ENCODE measurements at regions not wholly inside any gene's neighbourhood (a gene's known extent, or its start where the extent isn't known, plus 50 kb on each side); places are given as distances from the start of the nearest gene placed in this dataset.

DNA sequence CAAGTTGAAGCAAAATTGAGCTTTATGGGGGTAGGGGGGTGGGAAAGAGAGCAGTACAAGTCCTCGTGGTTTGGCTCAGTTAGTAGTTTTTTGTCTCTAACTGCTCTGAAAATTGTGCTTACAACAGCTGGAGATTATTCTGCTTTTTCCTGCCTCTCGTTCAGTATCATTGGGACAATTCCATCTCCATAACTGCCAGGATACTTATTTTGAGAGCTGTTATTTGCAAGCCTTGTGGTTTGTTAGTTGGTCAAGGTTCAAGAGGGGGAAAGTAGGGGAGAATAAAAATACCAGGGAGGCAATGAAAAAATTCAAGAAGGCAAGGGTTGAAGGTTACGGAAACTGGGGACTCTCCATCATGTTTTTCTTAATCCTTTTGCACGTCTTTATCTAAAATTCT is 811.8 kb upstream of the ADGRL2 start (continued):
- TF ChIP-seq NRF1 (IDR thresholded peaks at IDR 0.05; ENCODE audit: low read depth, low read length): no peak

GRCh38 chr1:80987824-80988223 is 812.9 kb upstream of the ADGRL2 start:
- Histone ChIP-seq H2BK12ac (ENCODE audit: low read depth, low read length) (no peak overlapping the region), H3K23ac (ENCODE audit: insufficient read length) (no peak overlapping the region), H3K4me2 (ENCODE audit: insufficient read depth in 1 of 2, low read depth in 2 of 2, low read length in 2 of 2) (no peak overlapping the region), H2BK5ac (ENCODE audit: low read depth, low read length) (no peak overlapping the region), H3K14ac (ENCODE audit: insufficient read length) (no peak overlapping the region), H2AK5ac (ENCODE audit: low read depth, low read length) (no peak overlapping the region), H2BK20ac (ENCODE audit: low read length) (no peak overlapping the region), H3K27ac (ENCODE audit: low read depth, low read length) (no peak overlapping the region), H4K20me1 (replicated peaks in 1 of 2; ENCODE audit: control insufficient read depth in 1 of 2, insufficient read depth in 2 of 2, low read length in 2 of 2) (no peaks in the 10 kb centered on the region), H2BK15ac (ENCODE audit: low read length) (no peak overlapping the region), H3K18ac (ENCODE audit: extremely low read depth, low read length) (no peak overlapping the region), H2AFZ (ENCODE audit: low read length) (no peak overlapping the region), H3K4ac (replicated peaks; ENCODE audit: insufficient read length, low read depth, low read length) (no peak overlapping the region), H4K8ac (ENCODE audit: extremely low read depth, insufficient read depth, low read length) (no peak overlapping the region), H3K56ac (replicated peaks; ENCODE audit: insufficient read length, low read depth, low read length) (no peak overlapping the region), H3K4me1 (replicated peaks in 1 of 4; ENCODE audit: control insufficient read depth in 3 of 4, insufficient read depth in 4 of 4, low read length in 3 of 4) (peaks cover 0 to 2% (median 0%) of the 10 kb centered on the region in 4 experiments; a peak in 2 of 7 replicates), H3K79me1 (ENCODE audit: low read depth, low read length) (no peaks in the 10 kb centered on the region), H3K36me3 (ENCODE audit: control insufficient read depth in 2 of 4, insufficient read depth in 4 of 4, low read length in 3 of 4) (no peaks in the 10 kb centered on the region), H4K91ac (replicated peaks; ENCODE audit: insufficient read length, low read length) (no peak overlapping the region), H3K79me2 (ENCODE audit: control insufficient read depth in 1 of 2, insufficient read depth in 2 of 2, low read length in 2 of 2) (no peaks in the 10 kb centered on the region), H3K23me2 (ENCODE audit: low read depth, low read length) (no peaks in the 10 kb centered on the region), H3K9ac (replicated peaks in 1 of 4; ENCODE audit: extremely low read depth in 1 of 4, low read depth in 3 of 4, low read length in 3 of 4) (no peak overlapping the region), H2BK120ac (replicated peaks; ENCODE audit: low read depth, low read length) (no peak overlapping the region), H3K4me3 (ENCODE audit: extremely low read depth in 1 of 4, insufficient read depth in 2 of 4, low read depth in 3 of 4, low read length in 4 of 4) (no peak overlapping the region), H4K5ac (ENCODE audit: insufficient read length, low read depth, low read length) (no peak overlapping the region), H3K9me3 (ENCODE audit: insufficient read depth in 2 of 2, low read depth in 1 of 2, low read length in 1 of 2) (no peaks in the 10 kb centered on the region), H3K27me3 (replicated peaks in 1 of 4; ENCODE audit: control insufficient read depth in 3 of 4, extremely low read depth in 1 of 4, insufficient read depth in 3 of 4, low read length in 3 of 4) (no peaks in the 10 kb centered on the region)
- DNase-seq (ENCODE audit: low read depth in 1 of 2, low spot score in 2 of 2) (no peak), FAIRE-seq (no peak)
- 67% methylated on average over 1 of the region's 1 CpG; no CpG with 5 or more reads in 1 of the 2 experiments for WGBS, 2 experiments (ENCODE audit: extremely low coverage in 1 of 2, insufficient coverage in 1 of 2, insufficient read length in 1 of 2, insufficient replicate concordance in 2 of 2, low coverage in 1 of 2, low lambda C conversion rate in 2 of 2, missing lambda C conversion rate in 1 of 2)
- ChIA-PET POLR2A (ENCODE audit: partially characterized antibody) (no interaction called here), CTCF (ENCODE audit: partially characterized antibody) (interaction anchor here (0.5 kb wide), 1 partner anchor 818 kb away, joined by 3 read pairs; no protein-coding TSS in a partner anchor)
- TF ChIP-seq NANOG (IDR thresholded peaks at IDR 0.05; ENCODE audit: insufficient read depth, low read depth, low read length, poor library complexity, severe bottlenecking) (no peak), BRCA1 (IDR thresholded peaks at IDR 0.05; ENCODE audit: low read depth, low read length) (no peak), EP300 (IDR thresholded peaks at IDR 0.05; ENCODE audit: borderline replicate concordance in 1 of 2, low read depth in 2 of 2, low read length in 2 of 2) (no peak), ZNF274 (IDR thresholded peaks at IDR 0.05; ENCODE audit: borderline replicate concordance, extremely low read depth, low read length) (no peak), ASH2L (IDR thresholded peaks at IDR 0.05; ENCODE audit: low read length) (no peak), E2F6 (IDR thresholded peaks at IDR 0.05) (no peak)
- TF ChIP-seq, protein P1, sequence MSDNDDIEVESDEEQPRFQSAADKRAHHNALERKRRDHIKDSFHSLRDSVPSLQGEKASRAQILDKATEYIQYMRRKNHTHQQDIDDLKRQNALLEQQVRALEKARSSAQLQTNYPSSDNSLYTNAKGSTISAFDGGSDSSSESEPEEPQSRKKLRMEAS (IDR thresholded peaks at IDR 0.05): no peak
- TF ChIP-seq, protein P2, sequence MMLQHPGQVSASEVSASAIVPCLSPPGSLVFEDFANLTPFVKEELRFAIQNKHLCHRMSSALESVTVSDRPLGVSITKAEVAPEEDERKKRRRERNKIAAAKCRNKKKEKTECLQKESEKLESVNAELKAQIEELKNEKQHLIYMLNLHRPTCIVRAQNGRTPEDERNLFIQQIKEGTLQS (IDR thresholded peaks at IDR 0.05; ENCODE audit: insufficient read depth, low read depth, low read length): no peak

Data from H1 (cell line).